Activated naive CD4-positive, alpha-beta T cell treated with Interleukin-2 at 50 U/mL for 16 hours (primary cell): ENCODE measurements at regions not wholly inside any gene's neighbourhood (a gene's known extent, or its start where the extent isn't known, plus 50 kb on each side); places are given as distances from the start of the nearest gene placed in this dataset.
"Not testable (repeated sequence)": the region's sequence is repeated elsewhere in the genome, so short reads cannot be mapped to it uniquely, and the experiment has no call there.

ENCODE experiments used
- DNase-seq: peaks from one replicate; pipeline ENCODE4 v3.0.0-alpha.2; 2020

DNA sequence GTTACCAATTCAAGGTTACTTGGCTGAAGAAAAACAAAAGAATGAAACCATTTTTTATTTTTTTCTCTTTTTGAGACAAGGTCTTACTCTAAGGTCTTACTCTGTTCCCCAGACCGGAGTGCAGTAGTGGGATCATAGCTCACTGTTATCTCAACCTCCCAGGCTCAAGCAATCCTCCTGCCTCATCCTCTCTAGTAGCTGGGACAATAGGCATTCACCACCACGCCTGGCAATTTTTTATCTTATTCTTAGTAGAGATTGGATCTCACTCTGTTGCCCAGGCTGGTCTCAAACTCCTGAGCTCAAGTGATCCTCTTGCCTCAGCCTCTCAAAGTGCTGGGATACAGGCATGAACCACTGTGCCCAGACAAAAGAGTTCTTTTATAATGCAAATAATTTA, 3732.0 kb upstream of the OR11H1 start:
- not testable (repeated sequence) for DNase-seq

DNA sequence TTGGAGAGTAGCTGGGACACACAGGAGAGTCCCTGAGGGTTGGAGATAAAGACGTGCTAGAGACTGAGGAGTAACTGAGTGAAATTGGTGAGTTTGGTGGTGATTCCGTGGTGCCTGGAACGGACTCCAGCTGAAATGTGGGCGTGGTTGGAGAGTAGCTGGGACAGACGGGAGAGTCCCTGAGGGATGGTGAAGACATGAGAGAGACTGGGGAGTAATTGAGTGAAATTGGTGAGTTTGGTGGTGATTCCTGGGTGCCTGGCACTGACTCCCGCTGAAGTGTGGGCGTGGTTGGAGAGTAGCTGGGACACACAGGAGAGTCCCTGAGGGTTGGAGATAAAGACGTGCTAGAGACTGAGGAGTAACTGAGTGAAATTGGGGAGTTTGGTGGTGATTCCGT, 3712.5 kb upstream of the OR11H1 start:
- peak; percentile 3 for DNase-seq

DNA sequence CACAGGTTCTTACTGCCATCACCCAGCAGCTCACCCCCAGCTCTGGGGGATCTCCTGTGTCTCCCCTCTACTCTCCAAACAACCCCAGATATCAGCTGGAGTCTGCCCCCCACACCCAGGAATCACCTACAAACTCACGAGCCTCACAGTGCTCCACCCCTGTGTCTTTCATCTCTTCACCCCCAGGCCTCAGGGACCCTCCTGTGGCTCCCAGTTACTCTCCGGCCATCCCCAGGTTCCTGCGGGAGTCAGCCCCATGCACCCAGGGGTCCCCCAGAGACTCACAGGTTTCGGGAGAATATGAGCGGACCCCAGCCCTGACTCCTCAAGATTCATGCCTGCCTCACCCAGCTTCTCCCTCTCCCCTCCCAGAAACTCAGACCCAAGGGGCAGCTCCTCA, 3709.1 kb upstream of the OR11H1 start:
- DNase-seq: not testable (repeated sequence)

DNA sequence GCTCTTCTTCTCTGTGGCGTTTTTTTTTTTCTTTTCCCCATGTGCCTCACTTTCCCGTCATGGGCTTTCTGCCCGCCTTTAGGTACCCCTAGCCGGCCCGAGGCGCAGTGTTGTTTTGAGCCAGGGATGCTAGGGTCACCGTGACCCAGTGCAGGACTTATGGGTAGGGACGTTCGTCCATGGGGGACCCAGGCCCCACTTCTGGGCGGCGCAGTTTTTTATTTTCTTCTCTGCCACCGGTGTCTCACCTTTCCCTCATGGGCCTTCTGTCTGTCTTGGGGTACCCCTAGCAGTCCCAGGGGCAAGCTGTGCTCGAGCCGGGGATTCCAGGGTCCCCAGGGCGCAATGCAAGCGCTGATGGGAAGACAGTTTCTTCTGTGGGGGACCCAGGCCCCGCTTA, 3705.7 kb upstream of the OR11H1 start:
- not testable (repeated sequence) for DNase-seq

DNA sequence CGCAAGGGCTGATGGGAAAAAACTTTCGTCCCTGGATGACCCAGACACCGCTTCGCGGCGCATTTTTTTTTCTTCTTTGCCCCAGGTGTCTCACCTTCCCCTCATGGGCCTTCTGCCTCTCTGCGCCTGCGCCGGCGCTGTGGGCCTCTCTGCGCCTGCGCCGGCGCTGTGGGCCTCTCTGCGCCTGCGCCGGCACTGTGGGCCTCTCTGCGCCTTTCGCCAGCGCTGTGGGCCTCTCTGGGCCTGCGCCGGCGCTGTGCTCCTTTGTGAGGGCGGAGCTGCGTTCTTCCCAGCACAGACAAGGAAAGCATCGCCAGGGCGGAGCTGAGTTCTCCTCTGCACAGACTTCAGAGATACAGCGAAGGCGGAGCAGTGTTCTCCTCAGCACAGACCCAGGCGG, 3703.0 kb upstream of the OR11H1 start:
- DNase-seq: not testable (repeated sequence)

DNA sequence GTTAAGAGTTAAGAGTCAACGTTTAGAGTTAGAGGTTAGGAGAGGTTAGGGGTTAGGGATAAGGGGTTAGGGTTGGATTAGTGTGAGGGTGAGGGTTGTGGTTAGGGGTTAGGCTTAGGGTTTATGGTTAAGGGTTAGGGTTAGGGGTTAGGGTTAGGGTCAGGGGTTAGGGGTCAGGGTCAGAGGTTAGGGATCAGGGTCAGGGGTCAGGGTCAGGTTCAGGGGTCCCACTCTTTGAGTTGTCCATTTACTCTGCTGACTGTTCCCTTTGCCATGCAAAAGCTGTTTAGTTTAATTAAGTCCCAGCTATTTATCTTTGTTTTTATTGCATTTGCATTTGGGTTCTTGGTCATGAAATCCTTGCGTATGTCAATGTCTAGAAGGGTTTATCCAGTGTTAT, 3702.0 kb upstream of the OR11H1 start:
- not testable (repeated sequence) for DNase-seq

DNA sequence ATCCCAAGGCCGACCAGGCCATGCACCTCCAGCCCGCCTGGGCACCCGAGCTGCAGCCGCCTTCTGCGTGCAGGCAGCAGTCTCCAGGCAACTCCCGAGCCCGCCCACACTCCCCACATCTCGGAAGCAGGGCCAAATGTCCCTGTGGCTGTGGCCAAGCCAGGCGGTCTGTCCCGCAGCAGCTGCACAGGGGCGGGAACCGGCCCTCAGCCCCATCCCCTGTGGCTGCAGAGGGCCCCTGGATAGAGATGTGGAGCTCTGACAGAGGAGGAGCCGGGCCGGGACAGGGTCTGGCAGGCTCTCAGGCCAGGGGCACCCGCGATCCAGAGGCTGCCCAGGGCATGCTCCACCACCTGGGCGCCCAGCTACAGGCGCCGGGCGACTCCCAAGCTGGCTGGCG, 3698.6 kb upstream of the OR11H1 start:
- not testable (repeated sequence) for DNase-seq
